ENCODE measurements at regions not wholly inside any gene's neighbourhood (a gene's known extent, or its start where the extent isn't known, plus 50 kb on each side); places are given as distances from the start of the nearest gene placed in this dataset.
A peak's percentile ranks its signal among the peaks of the same experiment; 100 is the strongest.
"Not testable (repeated sequence)": the region's sequence is repeated elsewhere in the genome, so short reads cannot be mapped to it uniquely, and the experiment has no call there.

DNA sequence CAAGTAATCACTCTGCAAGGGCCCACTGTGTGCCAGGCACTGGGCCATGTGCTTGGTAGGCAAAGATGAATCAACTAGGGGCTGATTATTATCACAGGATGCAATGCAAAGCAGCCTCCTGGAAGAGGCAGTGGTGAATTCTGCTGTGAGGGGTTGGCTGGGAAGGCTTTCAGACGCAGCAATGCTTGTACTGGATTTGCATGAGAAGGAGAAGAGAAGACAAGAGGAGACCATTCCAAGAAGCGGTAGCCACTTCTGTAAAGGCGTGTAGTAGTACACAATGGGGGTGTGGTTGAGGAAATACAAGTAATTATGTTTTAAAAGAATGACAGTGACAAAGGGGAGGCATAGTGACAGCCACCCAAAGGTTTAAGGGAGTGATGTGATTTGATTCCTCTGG is 502.7 kb downstream of the PLCL1 start:
- DNase-seq (ENCODE audit: low read depth in 2 of 2), result no peak

DNA sequence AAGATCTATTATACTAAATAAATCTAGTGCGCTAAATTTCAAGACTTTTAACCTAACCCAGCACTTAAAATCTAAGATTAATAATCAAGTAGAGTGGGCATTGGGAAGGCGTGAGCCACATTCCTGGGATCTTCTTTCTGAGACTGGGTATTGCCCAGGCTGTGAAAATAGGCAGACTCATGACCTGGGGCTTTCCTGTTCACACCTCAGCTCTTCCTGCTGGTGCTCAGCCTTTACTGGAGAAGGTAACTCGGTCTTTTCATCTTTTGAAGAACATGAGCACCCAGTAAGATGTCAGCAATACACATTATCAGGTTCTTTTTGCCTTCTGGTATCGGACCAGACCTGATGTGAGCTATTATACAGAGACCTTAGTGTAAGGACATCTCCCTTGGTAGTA is 500.5 kb downstream of the PLCL1 start:
- DNase-seq (ENCODE audit: low read depth in 2 of 2), result no peak

DNA sequence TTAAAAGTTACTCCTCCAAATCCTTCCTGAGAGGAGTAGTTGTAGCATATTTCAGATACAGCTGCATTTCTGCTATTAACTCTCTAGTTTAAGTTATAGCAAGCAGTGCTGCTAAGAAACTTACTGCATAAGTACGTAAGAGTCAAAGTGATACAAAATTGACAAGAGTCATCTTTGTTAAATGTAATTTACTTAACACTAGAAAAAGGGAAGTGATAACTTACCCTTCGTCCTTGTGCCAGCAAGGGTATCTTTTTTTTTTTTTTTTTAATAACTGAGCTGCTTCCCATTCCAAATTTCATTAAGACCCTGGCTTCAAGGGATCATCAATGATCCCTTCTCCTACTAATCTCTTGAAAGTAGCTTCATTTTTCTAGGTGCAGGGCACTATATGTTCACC is 493.0 kb downstream of the PLCL1 start:
- no peak for DNase-seq (ENCODE audit: low read depth in 2 of 2)

DNA sequence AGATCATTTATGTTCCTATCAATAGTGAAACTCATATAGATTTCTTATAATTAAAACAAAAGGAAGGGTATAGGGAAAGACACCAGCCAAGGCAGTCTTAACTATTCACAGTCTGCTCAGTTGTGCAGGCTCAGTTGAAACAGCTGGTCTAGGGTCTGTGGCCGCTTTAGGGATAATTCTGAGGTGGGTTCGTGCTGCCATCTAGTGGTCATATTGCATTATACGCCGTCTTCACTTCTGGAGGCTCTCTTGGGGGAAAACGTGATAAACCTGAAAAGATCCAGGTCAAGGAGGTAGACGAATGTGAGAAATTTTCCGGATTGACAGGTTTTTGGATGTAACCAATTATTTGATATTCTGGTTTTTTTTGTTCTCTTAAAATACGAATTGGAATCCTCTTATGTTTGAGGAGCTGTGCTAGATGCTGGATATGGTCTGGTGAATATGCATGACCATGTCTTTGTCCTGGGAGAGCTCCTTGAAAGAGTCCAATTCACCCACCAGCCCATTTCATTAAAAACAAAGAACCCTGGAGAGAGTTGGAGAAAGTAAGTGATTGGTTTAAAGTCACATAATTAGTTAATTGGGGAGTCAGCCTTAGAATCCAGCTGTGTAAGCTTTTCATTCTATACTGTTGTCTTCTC is 492.4 kb downstream of the PLCL1 start:
- DNase-seq (ENCODE audit: low read depth in 2 of 2), result peak; percentile 38 to 43

DNA sequence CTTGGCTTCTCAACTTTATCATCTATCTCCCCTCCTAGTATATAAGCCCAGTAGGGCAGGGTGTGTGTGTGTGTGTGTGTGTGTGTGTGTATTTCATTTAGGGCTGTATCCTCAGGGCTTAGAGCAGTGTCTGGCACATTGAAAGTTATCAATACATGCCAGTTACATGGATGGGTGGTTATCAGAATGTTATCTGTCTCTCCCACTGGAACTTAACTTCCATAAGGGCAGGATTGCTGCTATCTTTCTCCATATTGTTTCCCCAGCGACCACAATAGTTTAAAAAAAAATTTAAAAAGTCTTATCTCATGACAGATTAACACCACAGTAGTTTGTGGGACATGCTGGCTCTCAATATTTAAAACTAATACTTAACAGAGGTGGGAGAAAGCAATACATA is 488.9 kb downstream of the PLCL1 start:
- no peak for DNase-seq (ENCODE audit: low read depth in 2 of 2)

DNA sequence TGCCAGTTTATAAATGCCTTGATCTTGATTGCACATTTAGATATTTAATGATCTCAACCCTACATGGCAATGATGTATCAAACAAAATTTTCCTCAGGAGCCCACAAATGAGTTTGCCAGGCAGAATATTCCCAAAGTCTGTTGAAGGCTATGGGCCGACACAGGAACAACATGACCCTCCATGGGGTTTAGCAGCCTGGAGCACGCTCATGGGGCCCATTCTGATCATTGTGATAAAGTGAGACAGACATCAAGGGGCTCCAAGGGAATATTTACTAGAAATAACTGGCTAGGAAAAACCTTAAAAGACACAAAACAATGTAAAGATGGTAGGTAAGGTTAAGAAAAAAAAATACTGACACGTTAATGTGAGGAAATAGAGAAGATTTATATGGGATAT is 485.4 kb downstream of the PLCL1 start:
- no peak for DNase-seq (ENCODE audit: low read depth in 2 of 2)

DNA sequence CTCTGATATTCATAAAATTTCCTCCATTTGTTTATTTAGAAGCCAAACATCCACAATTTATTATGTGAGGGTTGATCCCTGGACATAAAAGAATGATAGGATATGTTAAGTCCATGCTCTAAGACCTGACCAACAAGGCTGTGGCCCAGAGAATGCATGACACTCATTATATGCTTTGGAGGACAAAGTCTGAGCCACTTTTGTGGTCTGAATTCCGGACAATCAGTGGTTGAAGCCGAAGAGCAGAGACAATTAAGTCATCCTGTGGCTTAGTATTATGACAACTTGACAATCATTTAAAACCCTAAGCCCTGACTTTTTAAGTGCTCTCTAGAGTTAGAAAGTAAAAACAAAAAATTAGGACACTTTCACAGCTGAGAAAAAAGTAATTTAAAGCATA is 483.3 kb downstream of the PLCL1 start:
- DNase-seq (ENCODE audit: low read depth in 2 of 2), result no peak

DNA sequence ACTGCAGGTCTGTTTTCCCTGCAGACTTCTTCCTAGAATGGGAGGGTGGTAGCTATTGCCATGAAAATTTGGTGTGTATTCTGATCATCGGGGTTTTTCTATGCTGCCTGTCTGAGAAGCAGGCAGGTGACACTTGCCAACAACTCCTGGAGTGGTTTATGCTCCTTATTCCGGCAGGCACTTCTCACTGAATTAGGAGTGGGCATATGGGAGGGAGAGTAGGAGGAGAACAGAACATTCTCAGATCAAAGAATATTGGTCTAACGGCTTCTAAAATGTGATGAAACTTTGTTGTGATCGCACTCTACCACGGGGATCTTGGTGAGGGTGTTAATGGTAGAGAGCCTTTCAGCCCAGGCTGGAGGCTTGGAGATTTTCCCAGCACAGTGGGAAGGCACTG is 480.8 kb downstream of the PLCL1 start:
- no peak for DNase-seq (ENCODE audit: low read depth in 2 of 2)

DNA sequence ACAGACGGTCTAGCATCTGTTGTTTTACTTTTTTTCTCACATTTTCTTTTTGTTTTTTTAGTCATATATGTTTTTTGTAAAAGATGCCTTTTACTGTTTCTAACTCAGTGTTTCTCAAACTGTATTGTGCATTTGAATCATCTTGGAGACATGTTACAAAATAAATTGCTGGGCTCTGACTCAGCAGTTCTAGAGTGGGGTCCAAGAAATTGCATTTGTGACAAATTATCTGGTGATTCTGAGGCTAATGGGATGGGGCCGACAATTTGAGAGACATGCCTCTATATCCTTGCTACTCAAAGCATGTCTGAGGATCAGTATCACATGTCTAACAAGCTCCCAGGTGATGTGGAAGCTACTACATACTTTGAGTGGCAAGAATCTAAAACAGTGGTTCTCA is 478.8 kb downstream of the PLCL1 start:
- DNase-seq (ENCODE audit: low read depth in 2 of 2), result no peak

DNA sequence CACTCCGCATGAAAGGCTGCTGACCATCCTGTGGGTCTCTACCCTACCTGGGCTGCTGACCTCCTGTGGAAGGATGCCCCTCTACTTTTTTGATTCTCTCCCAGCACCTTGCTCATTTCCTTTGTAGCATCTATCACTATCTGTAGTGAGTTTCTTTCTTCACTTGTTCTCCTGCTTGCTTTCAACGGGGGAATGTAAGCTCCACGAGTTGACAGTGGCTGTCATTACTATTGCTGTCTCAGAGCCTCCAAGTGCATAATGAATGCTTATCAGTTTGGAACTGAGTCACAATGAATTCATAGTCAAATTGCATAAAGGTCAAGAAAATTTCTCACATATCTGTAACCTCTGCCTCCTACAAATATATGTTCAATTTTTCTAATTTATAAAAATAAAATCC is 477.7 kb downstream of the PLCL1 start:
- DNase-seq (ENCODE audit: low read depth in 2 of 2), result no peak

DNA sequence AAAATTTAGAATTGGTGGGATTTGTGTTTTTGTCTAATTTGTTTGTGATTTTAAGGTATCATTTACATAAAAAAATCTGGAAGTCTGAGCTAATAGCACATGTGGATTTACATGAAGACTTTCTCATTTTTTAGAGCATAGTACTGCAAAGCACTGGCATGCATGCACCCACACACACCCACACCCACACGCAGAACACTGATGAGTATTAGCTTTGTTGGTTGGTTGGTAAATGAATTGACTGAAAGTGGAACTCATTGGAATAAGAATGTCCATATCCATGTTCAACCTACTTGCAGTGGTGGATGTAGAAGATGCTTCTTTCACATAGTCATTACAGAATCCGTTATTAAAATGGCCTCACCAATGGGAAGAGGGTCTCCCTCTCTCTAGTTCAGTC is 475.8 kb downstream of the PLCL1 start:
- DNase-seq (ENCODE audit: low read depth in 2 of 2), result no peak

DNA sequence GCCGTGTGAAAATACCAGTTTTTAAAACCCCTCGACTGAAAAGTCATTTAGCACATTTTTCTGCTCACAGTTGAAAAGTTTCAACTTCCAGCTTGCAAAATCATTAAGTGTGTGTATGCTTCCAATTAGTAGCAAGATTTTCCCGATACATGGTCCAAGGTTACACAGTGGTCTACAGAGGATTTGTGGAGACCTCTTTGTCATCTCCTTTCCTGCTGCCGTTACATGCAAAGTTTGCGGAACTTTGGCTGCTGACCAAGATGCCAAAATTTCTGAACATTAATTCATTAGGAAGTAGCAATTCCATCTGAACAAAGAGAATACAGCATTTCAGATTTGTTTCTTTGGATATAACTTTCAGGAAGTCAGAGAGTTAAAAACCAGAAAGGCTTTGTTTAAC is 474.6 kb downstream of the PLCL1 start:
- no peak for DNase-seq (ENCODE audit: low read depth in 2 of 2)

DNA sequence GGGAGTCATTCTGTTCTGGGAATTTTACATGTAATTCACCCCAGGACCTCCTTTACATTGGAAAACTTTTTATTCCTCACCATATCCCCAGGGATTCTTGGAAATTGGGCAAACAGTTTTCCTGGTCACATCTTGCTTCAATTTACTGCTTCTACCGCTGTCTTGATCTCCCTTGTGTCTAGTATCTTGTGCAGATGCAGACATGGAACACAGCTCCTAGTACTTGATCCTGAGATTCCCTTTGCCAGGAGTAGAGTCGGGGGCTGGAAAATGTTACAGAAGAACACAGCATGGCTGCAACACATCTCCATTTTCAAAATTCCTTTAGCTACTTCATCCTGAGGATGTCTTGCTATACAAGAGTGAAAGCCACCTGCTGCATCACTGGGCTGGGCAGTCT is 472.8 kb downstream of the PLCL1 start:
- DNase-seq (ENCODE audit: low read depth in 2 of 2), result no peak

DNA sequence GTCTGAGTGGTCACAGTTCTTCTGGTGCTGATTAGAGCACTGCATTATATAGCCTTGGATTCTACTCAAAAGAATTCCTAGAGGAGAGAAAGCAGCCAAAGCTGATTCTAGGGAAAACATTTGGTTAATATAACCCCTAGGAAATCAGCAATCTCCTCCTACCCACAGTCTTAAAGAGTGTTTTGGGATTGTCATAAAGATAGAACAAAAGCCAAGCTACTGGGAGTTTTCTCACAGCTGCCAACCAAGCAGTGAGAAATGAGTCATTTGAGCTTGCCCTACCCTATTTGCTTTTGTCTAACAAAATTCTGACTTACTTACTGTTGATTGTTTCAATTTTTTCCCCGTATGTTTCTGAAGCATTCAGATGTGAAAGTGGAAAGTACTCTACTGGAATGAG is 469.3 kb downstream of the PLCL1 start:
- DNase-seq (ENCODE audit: low read depth in 2 of 2), result no peak

DNA sequence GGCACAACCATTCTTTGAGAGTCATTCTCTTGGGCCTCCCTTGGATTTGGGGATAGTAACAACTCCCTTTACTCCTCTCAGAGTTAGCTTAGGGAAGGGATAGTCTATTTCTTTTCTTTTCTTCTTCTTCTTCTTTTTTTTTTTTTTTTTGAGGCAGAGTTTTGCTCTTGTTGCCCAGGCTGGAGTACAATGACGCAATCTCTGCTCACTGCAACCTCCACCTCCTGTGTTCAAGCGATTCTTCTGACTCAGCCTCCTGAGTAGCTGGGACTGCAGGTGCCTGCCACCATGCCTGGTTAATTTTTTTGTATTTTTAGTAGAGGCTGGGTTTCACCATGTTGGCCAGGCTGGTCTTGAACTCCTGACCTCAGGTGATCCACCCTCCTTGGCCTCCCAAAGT is 465.8 kb downstream of the PLCL1 start:
- not testable (repeated sequence) for DNase-seq (ENCODE audit: low read depth in 2 of 2)

DNA sequence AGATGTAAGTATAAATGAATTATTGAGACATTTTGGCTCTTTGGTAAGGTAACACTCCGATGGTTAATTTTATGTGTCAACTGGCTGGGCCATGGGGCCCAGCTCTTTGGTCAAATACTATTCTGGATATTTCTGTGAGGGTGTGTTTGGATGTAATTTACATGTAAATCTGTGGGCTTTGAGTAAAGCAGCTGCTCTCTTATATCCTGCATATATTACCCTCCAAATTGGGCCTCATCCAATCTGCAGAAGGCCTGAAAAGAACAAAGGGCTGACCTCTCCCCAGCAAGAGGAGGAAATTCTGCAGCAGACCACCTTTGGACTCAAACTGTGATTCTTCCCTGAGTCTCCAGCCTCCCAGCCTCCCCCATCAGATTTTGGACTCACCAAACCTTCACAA is 464.1 kb downstream of the PLCL1 start:
- no peak for DNase-seq (ENCODE audit: low read depth in 2 of 2)

DNA sequence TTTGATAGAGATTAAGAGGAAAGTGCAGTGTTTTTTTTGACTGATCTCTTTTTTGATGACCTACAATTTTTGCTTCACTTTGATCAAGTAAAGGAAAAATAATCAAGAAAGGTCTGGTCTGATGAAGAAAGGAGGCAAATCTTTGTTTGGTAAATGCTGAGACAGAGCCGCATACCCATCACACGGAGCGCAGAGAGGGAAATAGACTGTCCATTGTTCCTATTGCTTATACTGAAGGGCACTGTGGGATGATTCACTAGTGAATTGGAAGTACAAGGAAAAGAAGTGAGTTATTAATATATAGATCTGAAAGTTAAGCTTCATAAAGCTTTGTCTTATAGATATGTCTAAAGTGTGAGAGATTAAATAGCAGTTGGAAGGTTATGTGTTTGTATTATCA is 455.1 kb downstream of the PLCL1 start:
- no peak for DNase-seq (ENCODE audit: low read depth in 2 of 2)

DNA sequence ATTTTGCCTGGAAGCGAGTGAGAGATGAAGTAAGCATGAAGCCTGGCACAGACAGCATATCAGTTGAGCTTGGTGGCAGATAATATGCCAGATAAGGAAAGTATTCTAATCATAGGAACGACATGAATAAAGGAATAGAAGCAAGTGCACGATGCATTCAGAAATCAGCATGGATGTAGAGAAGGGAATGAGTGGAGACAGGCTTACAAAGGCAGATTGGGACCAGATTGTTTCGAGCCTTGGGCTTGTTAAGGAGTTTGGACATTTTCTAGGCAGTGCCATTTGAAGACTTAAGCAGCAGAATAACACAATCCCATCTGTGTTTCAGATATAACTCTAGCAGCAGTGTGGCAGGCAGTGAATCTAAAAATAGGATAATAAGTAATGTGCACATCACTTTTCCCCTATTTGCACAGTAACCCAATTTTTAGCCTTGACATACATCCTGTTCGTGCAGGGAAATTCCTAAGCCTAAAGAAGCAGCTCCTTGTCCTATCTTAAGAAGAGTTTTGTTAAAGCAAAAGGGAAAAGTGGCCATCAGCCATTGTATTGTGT is 450.2 kb downstream of the PLCL1 start:
- DNase-seq (ENCODE audit: low read depth in 2 of 2), result no peak

DNA sequence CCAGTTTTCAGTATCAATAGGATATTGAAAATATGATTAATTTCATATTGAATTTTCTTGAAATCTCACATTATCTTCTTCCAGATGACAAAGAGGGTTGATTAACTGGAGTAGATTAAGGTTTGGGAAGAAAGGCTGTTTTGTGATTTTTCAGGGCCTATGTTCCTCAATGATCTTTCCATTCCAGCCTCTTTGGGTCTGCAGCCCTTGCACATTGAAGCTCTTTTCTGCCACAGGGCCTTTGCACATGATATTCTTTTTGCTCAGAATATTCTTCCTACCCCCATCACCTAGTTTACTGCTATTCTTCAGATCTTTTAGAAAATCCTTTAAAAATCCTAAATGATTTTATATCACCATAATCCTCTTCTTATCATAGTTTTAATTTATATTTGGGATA is 449.6 kb downstream of the PLCL1 start:
- DNase-seq (ENCODE audit: low read depth in 2 of 2), result no peak

DNA sequence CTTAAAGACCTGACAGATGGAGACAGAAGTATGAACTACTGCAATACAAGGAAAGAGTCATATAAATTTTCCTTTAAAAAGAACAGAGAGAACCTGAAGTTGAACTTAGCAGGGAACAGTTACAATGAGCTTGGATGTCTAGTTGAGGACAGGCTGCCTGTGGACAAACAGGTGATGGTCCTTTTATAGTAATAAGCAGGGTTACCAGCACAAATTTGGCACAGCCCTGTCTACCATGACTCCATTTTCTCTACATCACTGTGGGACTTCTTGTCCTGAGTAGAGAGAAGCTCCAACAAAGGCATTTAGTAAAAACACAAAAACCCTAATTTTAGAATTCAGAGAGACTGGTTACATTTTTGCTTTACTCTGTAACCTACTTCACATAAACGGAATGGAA is 448.1 kb downstream of the PLCL1 start:
- no peak for DNase-seq (ENCODE audit: low read depth in 2 of 2)

DNA sequence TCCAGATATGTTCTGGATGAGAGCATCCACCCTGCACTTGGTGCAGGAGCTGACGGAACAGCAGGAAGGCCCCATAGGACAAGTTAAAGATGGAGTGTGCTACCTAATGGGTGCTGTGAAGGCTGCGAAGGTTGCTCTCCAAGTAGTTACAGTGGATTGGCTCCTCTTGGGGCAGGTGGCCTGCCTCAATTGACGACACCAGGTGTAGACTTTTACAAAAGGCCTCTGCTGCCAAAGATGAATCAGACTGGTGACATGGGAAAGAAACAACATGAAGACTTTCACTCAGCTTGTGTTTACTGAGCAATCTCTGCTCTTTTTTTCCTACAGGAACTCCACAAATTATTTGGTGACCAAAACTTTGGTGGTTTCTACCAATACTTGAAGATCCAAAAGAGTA is 437.7 kb downstream of the PLCL1 start:
- no peak for DNase-seq (ENCODE audit: low read depth in 2 of 2)

DNA sequence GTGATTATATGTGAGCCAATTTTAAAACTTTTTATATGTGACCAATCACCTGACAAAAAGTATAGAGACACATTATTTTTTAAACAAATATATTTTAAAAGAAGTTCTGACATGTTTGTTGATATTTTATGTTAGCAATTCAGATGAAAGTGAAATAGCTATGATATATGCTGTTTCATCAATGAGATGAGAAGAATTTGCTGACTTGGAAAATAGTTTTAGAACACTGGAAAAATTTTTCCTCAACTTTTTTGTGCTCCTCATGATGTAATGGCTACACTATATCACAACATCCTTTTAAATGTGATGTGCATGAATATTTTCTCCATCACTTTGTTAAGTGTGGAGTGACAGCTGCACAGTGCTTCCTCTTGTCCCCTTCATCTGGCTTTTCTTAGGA is 434.0 kb downstream of the PLCL1 start:
- no peak for DNase-seq (ENCODE audit: low read depth in 2 of 2)

DNA sequence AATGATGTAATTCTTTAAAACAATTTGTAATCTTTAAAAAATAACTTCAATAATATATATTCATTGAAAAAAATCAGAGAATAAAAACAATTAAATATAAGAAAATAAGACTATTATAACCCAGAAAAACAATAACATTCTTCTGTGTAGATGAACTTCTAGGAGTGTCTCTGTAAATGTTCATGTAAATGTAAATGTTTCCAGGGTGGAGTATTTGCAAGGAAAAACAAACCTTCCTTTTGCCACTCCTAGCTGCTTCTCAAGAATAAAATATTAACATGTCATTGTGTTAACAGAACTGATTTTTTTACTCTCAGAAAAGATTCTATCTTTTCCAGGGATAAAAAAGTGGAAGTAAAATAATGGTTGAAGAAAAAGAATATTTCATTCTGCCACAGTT is 431.9 kb downstream of the PLCL1 start:
- no peak for DNase-seq (ENCODE audit: low read depth in 2 of 2)

DNA sequence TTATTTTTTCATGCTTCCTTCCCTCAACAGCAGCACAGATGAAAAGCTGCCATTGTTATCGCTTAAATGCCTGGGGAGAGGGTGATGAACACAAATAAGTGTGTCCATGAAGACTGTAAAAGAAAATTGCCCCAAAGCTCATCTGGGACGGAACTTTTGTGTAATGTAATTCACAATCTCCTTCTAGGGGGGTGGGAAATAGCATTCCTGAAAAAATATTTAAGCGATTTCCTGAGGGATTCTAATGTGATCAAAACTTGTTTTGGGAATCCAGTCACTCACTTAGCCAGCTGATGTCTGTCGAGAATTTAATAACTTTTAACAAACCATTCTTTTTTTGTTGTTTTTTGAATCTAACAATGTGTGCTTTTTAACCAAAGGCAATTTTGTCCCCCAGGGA is 427.9 kb downstream of the PLCL1 start:
- DNase-seq (ENCODE audit: low read depth in 2 of 2), result no peak
